Keratinocyte (primary cell): ENCODE measurements at regions not wholly inside any gene's neighbourhood (a gene's known extent, or its start where the extent isn't known, plus 50 kb on each side); places are given as distances from the start of the nearest gene placed in this dataset.

Experiments
- DNase-seq: peaks from one replicate; pipeline ENCODE4 v3.0.0-alpha.2; 2011; ENCODE audit warnings: low read depth, missing footprints, low spot score
- FAIRE-seq: peaks from 2 replicates; lab custom pipeline; 2011; peaks lifted over from hg19 to GRCh38; lab: Jason Lieb, UNC
- H2AFZ ChIP-seq: 2 replicates; pipeline ENCODE4 v1.6.0; 2012; ENCODE audit warnings: low read length, control low read depth, inconsistent platforms; ENCODE audit not compliant: control insufficient read depth
- H3K27ac ChIP-seq: 2 replicates; pipeline ENCODE4 v1.5.1; 2011; ENCODE audit warnings: low read length; ENCODE audit not compliant: control insufficient read depth, insufficient read depth
- H3K27me3 ChIP-seq: 3 replicates; pipeline ENCODE4 v1.6.0; 2011; ENCODE audit warnings: low read length; ENCODE audit not compliant: control insufficient read depth, insufficient read depth; ENCODE audit errors: extremely low read depth
- H3K36me3 ChIP-seq, 2 experiments: 2 replicates in 1 of 2; 3 replicates in 1 of 2; pipeline ENCODE4 v1.5.1; 2011; ENCODE audit warnings: low read length in 2 of 2, mild to moderate bottlenecking in 1 of 2; ENCODE audit not compliant: control insufficient read depth in 2 of 2, insufficient read depth in 2 of 2; ENCODE audit errors: extremely low read depth in 1 of 2
- H3K4me1 ChIP-seq: 3 replicates; pipeline ENCODE4 v1.5.1; 2011; ENCODE audit warnings: low read length; ENCODE audit not compliant: control insufficient read depth, insufficient read depth; ENCODE audit errors: extremely low read depth
- H3K4me2 ChIP-seq: 3 replicates; pipeline ENCODE4 v1.6.0; 2011; ENCODE audit warnings: low read depth, low read length; ENCODE audit not compliant: control insufficient read depth, insufficient read depth; ENCODE audit errors: extremely low read depth
- H3K4me3 ChIP-seq, 3 experiments: fragments of 200-600 bp in 1 of 3; sonication (generic) in 1 of 3; 2 replicates in 2 of 3; 3 replicates in 1 of 3; pipeline ENCODE4 v1.5.1; 2011 to 2016; ENCODE audit warnings: low read length in 3 of 3, mild to moderate bottlenecking in 3 of 3, control low read depth in 2 of 3, inconsistent platforms in 1 of 3, low read depth in 1 of 3, mixed read lengths in 1 of 3, mixed run types in 1 of 3, moderate library complexity in 1 of 3; ENCODE audit not compliant: control insufficient read depth in 2 of 3, insufficient read depth in 2 of 3; ENCODE audit errors: extremely low read depth in 1 of 3
- H3K79me2 ChIP-seq: 2 replicates; pipeline ENCODE4 v1.6.0; 2012; ENCODE audit warnings: low read length; ENCODE audit not compliant: control insufficient read depth, insufficient read depth
- H3K9ac ChIP-seq: 3 replicates; pipeline ENCODE4 v1.6.0; 2011; ENCODE audit warnings: low read length; ENCODE audit not compliant: control insufficient read depth, insufficient read depth; ENCODE audit errors: extremely low read depth
- H3K9me1 ChIP-seq: 3 replicates; pipeline ENCODE4 v1.6.0; 2011; ENCODE audit warnings: low read length; ENCODE audit not compliant: control insufficient read depth, insufficient read depth; ENCODE audit errors: extremely low read depth
- H3K9me3 ChIP-seq: 2 replicates; pipeline ENCODE4 v1.5.1; 2012; ENCODE audit warnings: low read depth, low read length; ENCODE audit not compliant: control insufficient read depth
- H4K20me1 ChIP-seq: 3 replicates; pipeline ENCODE4 v1.6.0; 2011; ENCODE audit warnings: low read length; ENCODE audit not compliant: control insufficient read depth, insufficient read depth; ENCODE audit errors: extremely low read depth
- CTCF ChIP-seq, 3 experiments: IDR thresholded peaks in 1 of 3; conservative IDR thresholded peaks in 1 of 3; optimal IDR thresholded peaks in 1 of 3; 2 replicates in 2 of 3; 3 replicates in 1 of 3; pipeline versions ENCODE3 to v1.5.1; 2011; ENCODE audit warnings: low read length in 3 of 3, mild to moderate bottlenecking in 3 of 3, moderate library complexity in 2 of 3, control low read depth in 1 of 3, inconsistent platforms in 1 of 3; ENCODE audit not compliant: insufficient read depth in 2 of 3; ENCODE audit errors: extremely low read depth in 1 of 3
- EZH2 ChIP-seq: IDR thresholded peaks from one replicate; pipeline ENCODE4 v1.6.1; 2012; ENCODE audit warnings: inconsistent platforms, mild to moderate bottlenecking, low read length, moderate library complexity
- dilution Hi-C: fragments of 300-500 bp; cut with MboI; formaldehyde crosslinking; loops from one replicate; pipeline ENCODE4 v1.7.0; 2020; ENCODE audit warnings: low sequenced_read_pairs; ENCODE audit not compliant: extremely low pct_ligation_motif_present

DNA sequence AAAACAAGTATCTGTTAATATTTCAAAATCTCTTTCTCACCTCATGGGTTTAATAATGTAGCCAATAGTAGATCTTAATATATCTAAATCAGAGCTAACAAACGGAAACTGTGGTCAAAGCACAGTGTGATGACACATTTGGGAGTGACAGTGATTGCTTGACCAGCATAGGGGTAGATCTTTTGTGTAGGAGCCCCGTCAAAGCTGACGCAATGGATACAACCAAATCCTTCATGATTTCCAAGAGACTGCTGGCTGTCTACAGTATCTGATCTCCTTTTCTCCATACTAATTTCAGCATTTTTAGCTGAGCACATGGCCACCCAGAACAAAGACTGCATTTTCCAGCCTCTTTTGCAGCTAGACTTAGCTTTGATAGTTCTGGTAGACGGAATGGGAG lies 299.3 kb upstream of the ECI2 start:
- FAIRE-seq (no peak), DNase-seq (no peak)
- Histone ChIP-seq H3K27ac (no peak overlapping the region), H3K9ac (no peak overlapping the region), H2AFZ (no peak overlapping the region), H3K27me3 (no peaks in the 10 kb centered on the region), H3K9me1 (no peaks in the 10 kb centered on the region), H3K36me3 (no peaks in the 10 kb centered on the region), H3K4me3 (no peak overlapping the region), H4K20me1 (no peaks in the 10 kb centered on the region), H3K9me3 (peaks cover under 1% of the 10 kb centered on the region), H3K4me2 (no peak overlapping the region), H3K4me1 (peaks cover 5% of the 10 kb centered on the region), H3K79me2 (no peaks in the 10 kb centered on the region)
- TF ChIP-seq CTCF (optimal IDR thresholded peaks at IDR 0.05 in 1 of 3, IDR thresholded peaks at IDR 0.05 in 1 of 3, conservative IDR thresholded peaks at IDR 0.05 in 1 of 3; ENCODE audit: extremely low read depth in 1 of 3, insufficient read depth in 2 of 3, low read length in 3 of 3) (no peak), EZH2 (no peak)
- dilution Hi-C loops, result no loop called here

- H3K36me3 ChIP-seq, result no peaks in the 10 kb centered on the region
- H3K4me3 ChIP-seq, result no peak overlapping the region
- DNase-seq (no peak), FAIRE-seq (no peak)
- H2AFZ ChIP-seq, result no peak overlapping the region
- TF ChIP-seq CTCF (optimal IDR thresholded peaks at IDR 0.05 in 1 of 3, IDR thresholded peaks at IDR 0.05 in 1 of 3, conservative IDR thresholded peaks at IDR 0.05 in 1 of 3; ENCODE audit: extremely low read depth in 1 of 3, insufficient read depth in 2 of 3, low read length in 3 of 3) (no peak), EZH2 (no peak)
- no peaks in the 10 kb centered on the region for H3K9me1 ChIP-seq
- H3K27me3 ChIP-seq, result no peaks in the 10 kb centered on the region
- H3K4me1 ChIP-seq, result peaks cover 5% of the 10 kb centered on the region
- no peaks in the 10 kb centered on the region for H4K20me1 ChIP-seq
- H3K4me2 ChIP-seq, result no peak overlapping the region
- no peak overlapping the region for H3K27ac ChIP-seq
- no peak overlapping the region for H3K9ac ChIP-seq
- H3K79me2 ChIP-seq, result no peaks in the 10 kb centered on the region
- dilution Hi-C loops, result no loop called here
- peaks cover 4% of the 10 kb centered on the region for H3K9me3 ChIP-seq
These were observed 297.8 kb upstream of the ECI2 start for GRCh38 chr6:4433199-4433598.
